Ishikawa (cell line): ENCODE measurements at regions not wholly inside any gene's neighbourhood (a gene's known extent, or its start where the extent isn't known, plus 50 kb on each side); places are given as distances from the start of the nearest gene placed in this dataset.

ENCODE experiments used
- CEBPB ChIP-seq: IDR thresholded peaks from 2 replicates; pipeline ENCODE4 v1.6.1; 2012
- CREB1 ChIP-seq: IDR thresholded peaks from 2 replicates; pipeline ENCODE4 v1.6.1; 2012; ENCODE audit warnings: low read depth
- EGR1 ChIP-seq: IDR thresholded peaks from 2 replicates; pipeline ENCODE4 v1.6.1; 2012
- EP300 ChIP-seq: IDR thresholded peaks from 2 replicates; pipeline ENCODE4 v1.6.1; 2012; ENCODE audit warnings: borderline replicate concordance
- FOXM1 ChIP-seq: IDR thresholded peaks from 2 replicates; pipeline ENCODE4 v1.6.1; 2012; ENCODE audit warnings: low read depth, borderline replicate concordance
- NFIC ChIP-seq: IDR thresholded peaks from 2 replicates; pipeline ENCODE4 v1.6.1; 2012
- RAD21 ChIP-seq: IDR thresholded peaks from 2 replicates; pipeline ENCODE4 v1.6.1; 2012; ENCODE audit warnings: low read depth
- TAF1 ChIP-seq: IDR thresholded peaks from 2 replicates; pipeline ENCODE4 v1.6.1; 2012; ENCODE audit warnings: low read depth, mild to moderate bottlenecking
- TCF12 ChIP-seq: IDR thresholded peaks from 2 replicates; pipeline ENCODE4 v1.6.1; 2012; ENCODE audit warnings: low read depth
- TEAD4 ChIP-seq: IDR thresholded peaks from 2 replicates; pipeline ENCODE4 v1.6.1; 2012
- YY1 ChIP-seq: IDR thresholded peaks from 2 replicates; pipeline ENCODE4 v1.6.1; 2012; ENCODE audit warnings: low read depth
- ZBTB7A ChIP-seq: IDR thresholded peaks from 2 replicates; pipeline ENCODE4 v1.6.1; 2012; ENCODE audit warnings: low read depth
- TF ChIP-seq, protein P1 (sequence below): IDR thresholded peaks from 2 replicates; pipeline ENCODE4 v1.6.1; 2012
- TF ChIP-seq, protein P2 (sequence below): IDR thresholded peaks from 2 replicates; pipeline ENCODE4 v1.6.1; 2012
- TF ChIP-seq, protein P3 (sequence below): IDR thresholded peaks from 2 replicates; pipeline ENCODE4 v1.6.1; 2012; ENCODE audit warnings: low read depth, mild to moderate bottlenecking

DNA sequence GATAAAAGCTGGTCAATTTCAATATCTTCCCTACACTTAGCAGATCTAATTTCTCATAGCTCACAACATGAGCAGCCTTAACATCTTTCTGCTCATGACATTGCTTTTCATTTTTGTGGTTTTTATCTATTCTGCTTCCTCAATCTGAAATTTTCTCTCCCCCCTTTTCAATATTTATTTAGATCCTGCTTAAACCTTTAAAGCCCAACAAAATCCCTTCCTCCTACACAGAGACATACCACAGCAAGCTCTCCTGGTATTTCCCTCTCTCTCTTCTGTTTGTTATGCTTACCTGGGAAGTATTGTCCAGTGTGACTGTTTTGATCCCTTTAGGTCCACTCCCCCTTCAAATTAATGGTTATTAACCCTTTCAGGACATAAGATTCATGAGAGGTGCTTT is 582.5 kb downstream of the RFPL4B start:
- TF ChIP-seq, protein P1, sequence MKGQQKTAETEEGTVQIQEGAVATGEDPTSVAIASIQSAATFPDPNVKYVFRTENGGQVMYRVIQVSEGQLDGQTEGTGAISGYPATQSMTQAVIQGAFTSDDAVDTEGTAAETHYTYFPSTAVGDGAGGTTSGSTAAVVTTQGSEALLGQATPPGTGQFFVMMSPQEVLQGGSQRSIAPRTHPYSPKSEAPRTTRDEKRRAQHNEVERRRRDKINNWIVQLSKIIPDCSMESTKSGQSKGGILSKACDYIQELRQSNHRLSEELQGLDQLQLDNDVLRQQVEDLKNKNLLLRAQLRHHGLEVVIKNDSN = no peak
- TF ChIP-seq TCF12 = no peak
- TF ChIP-seq TEAD4 = no peak
- TF ChIP-seq ZBTB7A = no peak
- no peak for TF ChIP-seq EP300
- TF ChIP-seq CREB1 = no peak
- no peak for TF ChIP-seq EGR1
- TF ChIP-seq, protein P2, sequence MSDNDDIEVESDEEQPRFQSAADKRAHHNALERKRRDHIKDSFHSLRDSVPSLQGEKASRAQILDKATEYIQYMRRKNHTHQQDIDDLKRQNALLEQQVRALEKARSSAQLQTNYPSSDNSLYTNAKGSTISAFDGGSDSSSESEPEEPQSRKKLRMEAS = no peak

DNA sequence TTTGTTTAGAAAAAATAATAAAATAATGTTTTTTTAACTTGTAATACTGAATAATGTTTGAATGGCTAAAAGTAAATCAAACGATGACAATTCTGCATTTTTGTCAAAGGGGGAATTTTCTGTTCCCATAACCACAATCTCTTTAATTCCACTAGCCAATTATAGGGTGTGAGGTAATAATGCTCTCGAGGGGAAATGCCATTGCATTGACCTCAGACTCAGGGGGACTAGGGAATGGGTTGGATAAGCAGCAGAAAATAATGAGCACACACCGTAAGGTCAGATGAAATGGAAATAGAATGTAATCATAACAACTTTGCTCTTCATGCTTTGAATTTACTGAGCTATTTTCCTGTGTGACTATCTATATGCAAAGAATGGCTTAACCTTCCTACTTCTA is 584.7 kb downstream of the RFPL4B start:
- TF ChIP-seq NFIC = no peak
- TF ChIP-seq CREB1 = no peak
- TF ChIP-seq, protein P3, sequence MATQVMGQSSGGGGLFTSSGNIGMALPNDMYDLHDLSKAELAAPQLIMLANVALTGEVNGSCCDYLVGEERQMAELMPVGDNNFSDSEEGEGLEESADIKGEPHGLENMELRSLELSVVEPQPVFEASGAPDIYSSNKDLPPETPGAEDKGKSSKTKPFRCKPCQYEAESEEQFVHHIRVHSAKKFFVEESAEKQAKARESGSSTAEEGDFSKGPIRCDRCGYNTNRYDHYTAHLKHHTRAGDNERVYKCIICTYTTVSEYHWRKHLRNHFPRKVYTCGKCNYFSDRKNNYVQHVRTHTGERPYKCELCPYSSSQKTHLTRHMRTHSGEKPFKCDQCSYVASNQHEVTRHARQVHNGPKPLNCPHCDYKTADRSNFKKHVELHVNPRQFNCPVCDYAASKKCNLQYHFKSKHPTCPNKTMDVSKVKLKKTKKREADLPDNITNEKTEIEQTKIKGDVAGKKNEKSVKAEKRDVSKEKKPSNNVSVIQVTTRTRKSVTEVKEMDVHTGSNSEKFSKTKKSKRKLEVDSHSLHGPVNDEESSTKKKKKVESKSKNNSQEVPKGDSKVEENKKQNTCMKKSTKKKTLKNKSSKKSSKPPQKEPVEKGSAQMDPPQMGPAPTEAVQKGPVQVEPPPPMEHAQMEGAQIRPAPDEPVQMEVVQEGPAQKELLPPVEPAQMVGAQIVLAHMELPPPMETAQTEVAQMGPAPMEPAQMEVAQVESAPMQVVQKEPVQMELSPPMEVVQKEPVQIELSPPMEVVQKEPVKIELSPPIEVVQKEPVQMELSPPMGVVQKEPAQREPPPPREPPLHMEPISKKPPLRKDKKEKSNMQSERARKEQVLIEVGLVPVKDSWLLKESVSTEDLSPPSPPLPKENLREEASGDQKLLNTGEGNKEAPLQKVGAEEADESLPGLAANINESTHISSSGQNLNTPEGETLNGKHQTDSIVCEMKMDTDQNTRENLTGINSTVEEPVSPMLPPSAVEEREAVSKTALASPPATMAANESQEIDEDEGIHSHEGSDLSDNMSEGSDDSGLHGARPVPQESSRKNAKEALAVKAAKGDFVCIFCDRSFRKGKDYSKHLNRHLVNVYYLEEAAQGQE = no peak
- TF ChIP-seq EGR1 = no peak
- no peak for TF ChIP-seq TEAD4
- TF ChIP-seq EP300 = no peak
- TF ChIP-seq TCF12 = no peak
- TF ChIP-seq, protein P2 = no peak
- no peak for TF ChIP-seq TAF1
- TF ChIP-seq ZBTB7A = no peak
- TF ChIP-seq, protein P1 = no peak
- no peak for TF ChIP-seq RAD21
- no peak for TF ChIP-seq FOXM1
- no peak for TF ChIP-seq CEBPB
- no peak for TF ChIP-seq YY1

DNA sequence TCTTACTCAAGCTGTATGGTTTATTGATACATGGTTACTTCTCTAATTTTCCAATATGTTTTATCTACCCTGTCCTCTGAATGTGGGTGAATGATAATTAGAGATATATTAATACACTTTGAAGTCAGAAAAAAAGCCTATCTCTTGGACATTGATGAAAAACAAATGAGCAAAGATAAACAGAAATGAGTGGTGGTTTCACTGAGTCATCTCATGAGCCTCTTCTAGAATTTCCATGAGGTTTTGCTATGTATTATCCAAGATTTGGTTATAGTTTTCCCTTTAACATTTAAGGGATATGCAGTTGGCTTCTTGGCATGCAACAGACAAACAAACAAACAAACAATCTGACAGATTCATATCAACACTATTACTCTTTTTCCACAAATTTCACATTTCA is 586.8 kb downstream of the RFPL4B start:
- TF ChIP-seq TEAD4 (no peak), FOXM1 (no peak), ZBTB7A (no peak), TCF12 (no peak), NFIC (no peak), RAD21 (no peak), EGR1 (no peak), EP300 (no peak), CEBPB (no peak), YY1 (no peak)
- TF ChIP-seq, protein P2 = no peak
- TF ChIP-seq, protein P3 = no peak

DNA sequence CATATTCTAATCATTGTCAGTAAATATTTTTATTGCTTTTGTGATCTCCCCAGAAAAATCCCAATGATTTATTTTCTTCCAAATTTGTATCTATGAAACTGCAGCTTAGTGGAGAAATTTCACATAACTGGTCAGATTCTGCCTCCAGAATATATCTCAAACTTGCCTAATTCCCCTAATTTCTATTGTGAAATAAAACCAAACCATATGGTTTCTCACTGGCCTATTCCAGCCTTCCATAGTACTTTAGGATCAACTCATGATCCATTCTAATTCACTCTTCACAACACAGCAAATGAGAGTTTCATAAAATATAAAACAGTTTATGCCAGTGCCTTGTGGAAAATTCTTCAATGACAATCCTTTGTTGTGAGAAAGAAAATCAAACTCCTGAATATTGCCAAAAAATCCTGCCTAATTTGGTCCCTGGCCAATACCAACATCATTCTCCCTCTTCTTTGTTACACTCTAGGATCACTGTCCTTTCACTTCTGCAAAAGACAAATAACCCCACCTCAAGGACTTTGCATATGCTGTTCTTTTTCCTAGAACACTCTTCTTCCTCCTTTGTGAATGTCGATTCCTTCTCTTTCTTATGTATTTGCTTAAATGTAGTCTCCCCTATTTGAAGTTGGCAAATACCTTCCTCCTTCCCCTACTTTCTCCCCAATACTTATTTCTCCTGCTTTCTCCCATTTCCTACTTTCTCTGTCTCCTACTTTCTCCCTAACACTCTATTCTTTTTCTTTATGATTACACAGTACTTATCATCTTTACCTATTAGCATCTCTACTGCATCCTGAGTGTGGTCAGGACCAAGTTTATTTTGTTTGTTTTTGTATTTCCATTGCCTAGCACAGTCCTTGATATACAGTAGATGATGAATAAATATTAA is 587.5 kb downstream of the RFPL4B start:
- TF ChIP-seq, protein P3 = no peak
- no peak for TF ChIP-seq TCF12
- TF ChIP-seq CREB1 = no peak
- no peak for TF ChIP-seq EP300
- TF ChIP-seq TEAD4 = no peak
- TF ChIP-seq ZBTB7A = no peak
- TF ChIP-seq CEBPB = no peak
- TF ChIP-seq RAD21 = no peak
- TF ChIP-seq YY1 = no peak
- no peak for TF ChIP-seq EGR1
- TF ChIP-seq, protein P2 = no peak
- no peak for TF ChIP-seq FOXM1
- TF ChIP-seq TAF1 = no peak
- TF ChIP-seq NFIC = no peak
- TF ChIP-seq, protein P1 = no peak
